ENCODE measurements at regions not wholly inside any gene's neighbourhood (a gene's known extent, or its start where the extent isn't known, plus 50 kb on each side); places are given as distances from the start of the nearest gene placed in this dataset.
A peak's percentile ranks its signal among the peaks of the same experiment; 100 is the strongest.
"Not testable (repeated sequence)": the region's sequence is repeated elsewhere in the genome, so short reads cannot be mapped to it uniquely, and the experiment has no call there.

DNA sequence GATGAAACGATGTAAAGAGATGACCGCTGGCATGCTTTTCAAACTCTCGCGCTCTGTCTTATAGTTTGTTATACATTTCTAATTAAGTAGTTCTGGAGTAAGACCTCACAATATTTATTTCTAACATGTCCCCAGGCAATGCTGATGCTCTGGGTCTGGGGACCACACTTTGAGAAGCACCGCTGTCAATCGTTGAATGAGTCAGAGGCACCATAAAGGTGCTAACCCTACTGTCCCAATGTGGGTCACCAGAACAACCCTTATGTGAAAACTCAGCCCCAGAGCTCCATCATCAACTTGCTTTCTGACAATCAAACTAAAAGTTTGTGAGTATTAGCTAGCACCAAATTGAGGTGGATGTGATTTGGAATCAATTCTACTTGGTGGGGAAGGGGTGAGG, 284.1 kb upstream of the PRKCQ start:
- TF ChIP-seq GATA1 (IDR thresholded peaks at IDR 0.05; ENCODE audit: low read depth, low read length) (no peak), POLR2A (IDR thresholded peaks at IDR 0.05; ENCODE audit: low read length) (no peak)
- DNase-seq: no peak

DNA sequence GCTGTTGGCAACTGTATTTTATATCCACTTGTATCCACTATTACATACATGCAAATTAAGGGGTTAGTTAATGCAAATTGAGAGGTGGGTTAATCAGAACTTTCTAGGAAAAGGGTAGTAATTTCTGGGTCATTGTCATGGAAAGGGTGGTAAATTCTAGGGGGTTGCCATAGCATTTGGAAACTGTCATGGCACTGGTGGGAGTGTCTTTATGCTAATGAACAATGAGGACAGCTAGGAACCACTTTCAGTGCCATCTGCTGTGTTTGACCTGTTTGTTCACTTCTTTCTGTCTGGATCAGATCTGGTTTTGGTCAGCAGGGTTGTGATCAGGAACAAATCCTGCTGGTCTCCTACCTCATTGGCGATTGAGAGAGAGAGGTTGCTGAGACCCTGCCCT, 283.3 kb upstream of the PRKCQ start:
- no peak for DNase-seq
- TF ChIP-seq POLR2A (IDR thresholded peaks at IDR 0.05; ENCODE audit: low read length): no peak
- TF ChIP-seq GATA1 (IDR thresholded peaks at IDR 0.05; ENCODE audit: low read depth, low read length): no peak

DNA sequence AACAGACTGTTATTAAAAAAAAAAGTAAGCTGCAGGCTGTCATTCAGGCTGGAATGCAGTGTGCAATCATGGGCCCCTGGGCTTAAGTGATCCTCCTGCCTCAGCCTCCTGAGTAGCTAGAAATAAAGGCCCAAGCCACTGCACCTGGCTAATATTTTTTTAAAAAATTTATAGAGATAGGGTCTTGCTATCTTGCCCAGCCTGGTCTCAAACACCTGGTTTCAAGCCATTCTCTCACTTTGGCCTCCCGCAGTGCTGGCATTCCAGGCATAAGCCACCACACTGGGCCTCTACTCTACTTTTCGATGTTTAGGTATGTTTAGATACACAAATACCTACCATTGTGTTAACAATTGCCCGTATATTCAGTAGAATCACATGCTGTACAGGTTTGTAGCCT, 270.4 kb upstream of the PRKCQ start:
- no peak for TF ChIP-seq GATA1 (IDR thresholded peaks at IDR 0.05; ENCODE audit: low read depth, low read length)
- TF ChIP-seq POLR2A (IDR thresholded peaks at IDR 0.05; ENCODE audit: low read length): no peak

DNA sequence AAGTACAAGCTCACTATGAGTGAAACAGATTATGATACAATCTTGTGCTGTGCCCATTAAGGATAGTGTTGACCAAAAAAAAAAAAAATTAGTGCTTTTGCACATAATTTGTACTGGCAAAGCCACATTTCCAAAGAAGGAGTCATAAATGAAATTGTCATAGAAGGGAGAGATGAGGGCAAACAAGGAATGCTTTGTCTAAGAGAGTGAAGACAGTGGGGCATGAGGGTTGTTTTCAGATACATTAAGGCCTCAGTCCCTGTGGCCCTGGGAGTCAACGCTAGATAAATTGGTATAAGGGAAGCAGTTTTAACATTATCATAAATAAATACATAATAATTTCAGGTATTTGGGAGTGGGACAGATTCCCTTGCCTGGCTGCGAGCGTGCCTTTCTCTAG, 267.5 kb upstream of the PRKCQ start:
- TF ChIP-seq GATA1 (IDR thresholded peaks at IDR 0.05; ENCODE audit: low read depth, low read length): no peak
- no peak for TF ChIP-seq POLR2A (IDR thresholded peaks at IDR 0.05; ENCODE audit: low read length)
- DNase-seq: no peak

More for the DNA sequence above, 270.4 kb upstream of the PRKCQ start:
- DNase-seq: no peak

DNA sequence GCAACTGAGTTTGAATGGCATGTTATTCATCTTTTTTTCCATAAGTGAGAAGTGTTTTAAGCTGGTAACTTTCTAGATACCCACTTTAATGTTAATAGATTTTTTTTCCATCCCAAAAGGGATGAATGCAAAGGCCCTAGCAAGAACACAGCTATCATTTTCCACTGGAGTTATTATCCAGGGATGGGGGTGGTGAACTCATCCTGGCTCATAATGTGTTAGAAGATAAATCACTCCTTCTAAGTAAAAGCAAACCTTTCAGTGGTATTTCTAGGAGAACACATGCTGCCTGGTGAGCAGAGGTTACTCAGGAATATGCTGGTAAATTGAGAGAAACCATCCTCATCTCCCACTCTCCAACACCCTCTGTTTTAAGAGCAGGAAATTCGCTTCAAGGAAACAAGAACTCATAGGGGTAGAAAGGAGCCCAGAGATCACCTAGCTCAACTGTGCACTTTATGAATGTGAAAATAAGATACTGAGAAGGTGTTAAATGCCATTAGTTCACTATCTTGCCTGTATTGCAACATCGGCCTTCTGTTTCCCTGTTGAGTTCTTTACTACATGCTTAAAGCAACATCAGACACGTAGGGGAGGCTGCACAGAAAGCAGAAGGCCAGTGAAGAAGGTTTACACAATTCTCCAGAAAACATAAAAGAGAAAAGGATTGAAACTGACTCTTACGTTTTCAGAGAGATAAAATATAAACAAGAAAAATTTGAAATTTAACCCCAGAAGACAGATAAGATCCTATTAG, 264.0 kb upstream of the PRKCQ start:
- no peak for DNase-seq
- TF ChIP-seq GATA1 (IDR thresholded peaks at IDR 0.05; ENCODE audit: low read depth, low read length) (no peak), POLR2A (IDR thresholded peaks at IDR 0.05; ENCODE audit: low read length) (no peak)

DNA sequence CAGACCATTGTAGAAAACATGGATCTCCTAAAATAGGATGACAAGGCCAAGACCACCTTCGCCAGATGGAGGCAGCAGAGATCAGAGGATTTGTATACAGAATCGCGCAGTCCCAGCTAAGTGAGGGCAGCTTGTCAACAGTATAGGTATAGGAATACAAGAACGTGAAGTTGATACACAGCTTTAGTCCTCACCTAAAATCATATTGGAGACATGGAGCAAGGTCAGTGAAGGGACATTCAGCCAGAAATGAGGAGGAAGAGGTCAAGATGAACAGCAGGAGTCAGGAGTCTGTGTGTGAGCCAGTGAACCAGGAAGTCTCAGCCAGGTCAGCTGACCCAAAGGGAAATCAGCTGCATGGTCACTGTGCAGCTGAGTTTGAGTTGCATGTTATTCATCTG, 263.4 kb upstream of the PRKCQ start:
- peak; percentile 23 to 41 for DNase-seq
- TF ChIP-seq GATA1 (IDR thresholded peaks at IDR 0.05; ENCODE audit: low read depth, low read length) (no peak), POLR2A (IDR thresholded peaks at IDR 0.05; ENCODE audit: low read length) (no peak)

DNA sequence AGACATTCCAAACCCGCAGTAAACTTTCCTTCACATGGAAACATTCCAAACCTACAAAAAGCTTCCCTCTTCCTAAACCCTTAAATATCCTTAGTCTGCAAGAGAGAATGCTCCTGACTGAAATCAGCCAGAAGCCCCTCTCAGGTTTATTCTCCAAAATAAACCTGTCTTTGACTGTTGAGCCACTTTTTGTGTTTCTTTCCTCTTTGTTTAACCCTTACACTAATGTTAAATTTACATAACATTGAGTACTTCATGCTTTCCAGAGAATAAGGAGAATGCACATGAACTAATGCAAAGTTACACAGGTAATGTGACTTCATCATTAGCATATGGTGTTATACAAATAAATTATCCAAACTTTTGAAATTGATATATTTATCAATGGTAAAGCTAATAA, 262.6 kb upstream of the PRKCQ start:
- DNase-seq: no peak
- TF ChIP-seq POLR2A (IDR thresholded peaks at IDR 0.05; ENCODE audit: low read length) (no peak), GATA1 (IDR thresholded peaks at IDR 0.05; ENCODE audit: low read depth, low read length) (no peak)

DNA sequence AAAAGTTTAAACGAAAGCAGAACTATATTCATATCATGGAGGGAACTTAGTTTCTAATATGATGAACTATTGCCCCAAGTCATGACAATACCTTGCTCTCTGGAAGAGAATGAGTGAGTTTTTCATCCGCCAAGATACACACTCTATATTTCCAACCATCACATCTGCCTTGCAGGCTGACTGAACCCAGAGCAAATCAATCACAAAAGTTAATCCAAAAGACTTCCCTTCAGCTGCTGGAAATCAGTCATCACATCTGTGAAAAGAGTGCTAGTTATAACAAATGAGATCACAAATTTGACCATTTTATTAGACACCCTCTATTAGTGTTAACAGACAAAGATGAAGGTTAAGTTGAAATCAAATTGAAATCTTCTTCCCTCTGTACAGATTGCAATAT, 261.7 kb upstream of the PRKCQ start:
- TF ChIP-seq GATA1 (IDR thresholded peaks at IDR 0.05; ENCODE audit: low read depth, low read length) (no peak), POLR2A (IDR thresholded peaks at IDR 0.05; ENCODE audit: low read length) (no peak)
- DNase-seq: no peak

DNA sequence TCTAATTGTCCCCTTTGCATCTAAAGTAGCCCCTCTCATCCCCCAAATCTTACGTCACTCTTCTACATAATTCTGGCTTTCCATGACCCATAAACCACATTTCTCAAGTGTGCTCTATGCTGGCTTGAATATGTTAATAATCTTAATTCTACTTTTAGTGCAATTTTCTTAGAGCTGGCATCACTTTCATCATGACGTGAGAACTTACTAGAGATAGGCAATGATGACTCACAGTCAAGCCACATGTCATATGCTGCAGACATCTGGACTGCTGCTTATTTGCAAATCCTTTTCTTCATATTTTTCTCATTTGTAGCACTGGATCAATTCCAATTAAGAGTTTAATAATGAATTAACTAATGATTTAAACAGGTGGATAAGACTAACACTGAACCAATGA, 260.7 kb upstream of the PRKCQ start:
- no peak for TF ChIP-seq POLR2A (IDR thresholded peaks at IDR 0.05; ENCODE audit: low read length)
- TF ChIP-seq GATA1 (IDR thresholded peaks at IDR 0.05; ENCODE audit: low read depth, low read length): no peak

DNA sequence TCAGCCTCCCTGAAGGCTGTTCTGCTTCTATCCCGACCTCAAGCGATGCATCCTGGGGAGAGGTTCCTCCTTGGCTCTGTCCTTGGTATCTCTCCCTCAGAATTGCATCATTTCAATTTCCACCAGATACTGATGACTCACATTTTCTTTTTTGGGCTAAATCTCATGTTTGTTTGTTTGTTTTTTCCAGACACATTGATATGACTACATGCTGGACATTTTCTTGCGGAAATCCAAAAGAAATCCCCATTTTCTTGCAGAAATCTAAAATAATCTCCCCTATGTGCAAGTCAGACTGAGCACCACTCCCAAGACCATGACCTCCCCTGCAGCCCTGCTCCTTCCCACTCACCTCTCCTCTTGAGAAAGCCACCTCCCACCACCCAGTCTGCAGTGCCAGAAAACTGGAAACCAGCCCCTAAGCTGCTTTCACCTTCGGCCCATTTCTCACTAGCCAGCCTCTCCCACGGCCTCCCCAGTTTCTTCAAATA, 260.2 kb upstream of the PRKCQ start:
- TF ChIP-seq POLR2A (IDR thresholded peaks at IDR 0.05; ENCODE audit: low read length): no peak
- no peak for TF ChIP-seq GATA1 (IDR thresholded peaks at IDR 0.05; ENCODE audit: low read depth, low read length)
- no peak for DNase-seq

More for the DNA sequence above, 260.7 kb upstream of the PRKCQ start:
- peak in 1 of 2 experiments; percentile 9 for DNase-seq

DNA sequence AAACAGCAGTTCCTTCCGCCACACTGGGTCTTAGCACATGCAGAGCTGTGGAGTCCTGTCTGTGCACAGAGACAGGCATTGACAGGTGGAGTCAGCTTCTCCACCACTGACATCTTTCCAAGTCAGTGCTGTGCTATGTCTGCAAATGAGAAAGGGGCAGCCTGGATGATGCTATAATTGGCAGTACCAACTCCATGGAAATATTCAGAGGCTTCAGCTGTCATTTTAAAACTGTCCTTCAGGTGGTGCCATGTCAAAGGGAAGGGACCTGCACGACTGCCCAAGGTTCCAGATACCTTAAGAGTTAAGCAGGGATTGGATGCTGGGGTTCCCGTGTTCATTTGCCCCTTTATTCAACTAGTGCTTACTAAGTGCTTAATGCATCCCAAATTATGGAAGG, 258.0 kb upstream of the PRKCQ start:
- DNase-seq: peak; percentile 17 to 45
- no peak for TF ChIP-seq GATA1 (IDR thresholded peaks at IDR 0.05; ENCODE audit: low read depth, low read length)
- TF ChIP-seq POLR2A (IDR thresholded peaks at IDR 0.05; ENCODE audit: low read length): no peak

DNA sequence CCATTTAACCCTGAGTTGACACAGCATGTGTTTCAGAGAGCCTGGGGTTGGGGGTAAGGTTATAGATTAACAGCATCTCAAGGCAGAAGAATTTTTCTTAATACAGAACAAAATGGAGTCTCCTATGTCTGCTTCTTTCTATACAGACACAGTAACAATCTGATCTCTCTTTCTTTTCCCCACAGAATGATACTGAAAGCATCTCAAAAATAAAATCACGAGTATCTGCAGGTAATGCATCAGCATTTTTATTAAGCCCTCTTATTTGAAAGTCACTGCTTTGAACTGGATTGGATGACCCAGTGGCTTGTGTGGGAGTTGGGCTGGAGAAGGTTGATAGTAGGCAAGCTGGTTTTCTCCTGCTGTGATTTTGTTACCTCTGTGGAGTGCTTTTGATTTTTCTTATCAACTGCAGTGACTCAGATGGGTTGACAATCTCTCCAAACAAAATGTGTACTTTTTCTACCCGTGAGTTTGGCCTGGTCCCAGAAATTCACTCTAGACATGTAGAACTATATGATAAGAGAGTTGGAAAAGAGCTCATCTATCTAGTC, 253.5 kb upstream of the PRKCQ start:
- TF ChIP-seq GATA1 (IDR thresholded peaks at IDR 0.05; ENCODE audit: low read depth, low read length) (no peak), POLR2A (IDR thresholded peaks at IDR 0.05; ENCODE audit: low read length) (no peak)
- no peak for DNase-seq

DNA sequence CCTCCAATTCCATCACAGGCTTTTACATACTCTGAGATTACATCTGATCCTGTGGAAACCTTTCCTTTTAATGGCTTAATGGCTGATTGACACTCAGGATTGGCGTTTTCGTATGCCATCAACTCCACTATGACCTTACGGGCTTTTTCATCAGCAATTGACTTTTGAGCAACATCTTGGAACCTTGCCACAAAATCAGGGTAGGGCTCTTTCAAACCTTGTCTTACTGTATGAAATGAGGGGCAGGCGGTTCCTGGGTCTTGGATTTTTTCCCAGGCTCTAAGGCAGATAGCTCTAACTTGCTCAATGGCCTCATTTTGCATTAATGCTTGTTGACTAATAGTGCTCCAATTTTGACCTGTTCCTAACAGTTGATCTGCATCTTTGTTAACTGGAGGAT, 250.9 kb upstream of the PRKCQ start:
- DNase-seq: peak in 1 of 2 experiments; percentile 11

DNA sequence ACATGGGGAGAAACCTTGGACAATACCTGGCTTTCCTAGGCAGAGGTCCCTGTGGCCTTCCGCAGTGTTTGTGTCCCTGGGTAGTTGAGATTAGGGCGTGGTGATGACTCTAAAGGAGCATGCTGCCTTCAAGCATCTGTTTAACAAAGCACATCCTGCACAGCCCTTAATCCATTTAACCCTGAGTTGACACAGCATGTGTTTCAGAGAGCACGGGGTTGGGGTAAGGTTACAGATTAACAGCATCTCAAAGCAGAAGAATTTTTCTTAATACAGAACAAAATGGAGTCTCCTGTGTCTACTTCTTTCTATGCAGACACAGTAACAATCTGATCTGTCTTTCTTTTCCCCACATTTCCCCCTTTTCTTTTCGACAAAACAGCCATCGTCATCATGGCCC, 244.7 kb upstream of the PRKCQ start:
- DNase-seq: not testable (repeated sequence)

DNA sequence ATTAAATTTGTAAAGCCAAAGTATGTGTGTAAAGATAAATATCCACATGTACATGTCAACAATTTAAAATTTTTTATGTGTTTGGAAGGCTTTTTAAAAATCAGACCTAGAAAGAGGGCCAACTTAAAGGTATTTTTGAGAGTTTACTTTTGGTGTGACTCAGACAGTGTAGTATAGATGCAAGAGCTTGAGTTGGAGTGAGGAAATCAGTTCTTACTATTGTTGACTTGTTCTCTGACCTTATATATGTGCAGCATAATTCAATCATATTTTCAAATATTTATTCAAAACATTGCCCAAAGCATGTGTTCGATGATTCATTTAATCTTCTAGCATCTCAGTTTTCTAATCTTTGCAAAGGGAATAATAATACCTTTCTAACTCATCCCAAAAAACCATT, 243.7 kb upstream of the PRKCQ start:
- TF ChIP-seq GATA1 (IDR thresholded peaks at IDR 0.05; ENCODE audit: low read depth, low read length) (no peak), POLR2A (IDR thresholded peaks at IDR 0.05; ENCODE audit: low read length) (no peak)
- DNase-seq: no peak

All from erythroblast (primary cell).